ENCODE measurements at regions not wholly inside any gene's neighbourhood (a gene's known extent, or its start where the extent isn't known, plus 50 kb on each side); places are given as distances from the start of the nearest gene placed in this dataset.

GRCh38 chr4:89379511-89380044, 72.0 kb upstream of the GPRIN3 start:
- Mint-ChIP-seq H3K9me3 (peaks cover 0 to 27% (median 7%) of the 10 kb centered on the region in 11 donors), H3K4me1 (peaks cover 0 to 3% (median 0%) of the 10 kb centered on the region in 7 donors), H3K27me3 (no peaks in the 10 kb centered on the region), H3K27ac (no peak overlapping the region), H3K4me3 (no peak overlapping the region), H3K36me3 (peaks cover 0 to 6% (median 4%) of the 10 kb centered on the region in 5 donors)
- H3K27ac ChIP-seq (ENCODE audit: low read depth, low read length): no peak overlapping the region
- no peak overlapping the region for H3K4me3 ChIP-seq (ENCODE audit: low read length)
- no peaks in the 10 kb centered on the region for H3K4me1 ChIP-seq (ENCODE audit: control insufficient read depth in 2 of 2, insufficient read depth in 2 of 2, low read length in 2 of 2)
- H3K9me3 ChIP-seq (ENCODE audit: control insufficient read depth in 2 of 3, low read length in 3 of 3): peaks cover 0 to 4% (median 0%) of the 10 kb centered on the region in 3 experiments
- intact Hi-C loops (cut with micrococcal nuclease): no loop called here
- DNase-seq: no peak
- H3K27me3 ChIP-seq (ENCODE audit: control insufficient read depth in 2 of 2, insufficient read depth in 2 of 2, low read length in 2 of 2): no peaks in the 10 kb centered on the region
- ChIA-PET CTCF (interaction anchor here (0.8 kb wide), 1 partner anchor 17 kb away, joined by 3 read pairs; no protein-coding TSS in a partner anchor), POLR2A (interaction anchor here (0.9 kb wide), 1 partner anchor 127 kb away, joined by 3 read pairs; no protein-coding TSS in a partner anchor)
- no peak for ATAC-seq
- no peaks in the 10 kb centered on the region for H3K36me3 ChIP-seq (ENCODE audit: control insufficient read depth in 2 of 3, insufficient read depth in 3 of 3, low read length in 3 of 3)

DNA sequence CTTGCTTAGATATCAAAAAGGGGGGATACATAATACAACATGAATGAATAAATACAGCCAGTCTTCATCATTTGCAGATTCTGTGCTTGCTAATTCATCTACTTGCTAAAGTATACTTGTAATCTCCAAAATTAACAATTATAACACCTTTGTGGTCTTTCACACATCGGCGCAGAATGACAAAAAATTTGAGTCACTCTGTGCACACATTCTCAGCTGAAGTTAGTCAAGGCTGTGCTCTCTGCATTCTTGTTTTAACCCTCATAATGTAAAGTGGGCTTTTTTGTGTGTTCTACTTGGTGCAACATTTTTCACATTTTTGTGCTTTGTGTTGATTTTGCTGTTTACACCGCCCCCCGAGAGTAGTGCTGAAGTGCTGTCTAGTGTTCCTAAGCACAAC, 65.8 kb upstream of the GPRIN3 start:
- Mint-ChIP-seq H3K27ac (no peak overlapping the region), H3K9me3 (peaks cover 0 to 8% (median 2%) of the 10 kb centered on the region in 11 donors), H3K27me3 (peaks cover 0 to 4% (median 0%) of the 10 kb centered on the region in 5 donors), H3K36me3 (peaks cover 0 to 1% (median 0%) of the 10 kb centered on the region in 5 donors), H3K4me3 (no peak overlapping the region), H3K4me1 (peaks cover 0 to 6% (median 0%) of the 10 kb centered on the region in 7 donors)
- Histone ChIP-seq H3K4me3 (ENCODE audit: low read length) (no peak overlapping the region), H3K27me3 (ENCODE audit: control insufficient read depth in 2 of 2, insufficient read depth in 2 of 2, low read length in 2 of 2) (no peaks in the 10 kb centered on the region), H3K9me3 (ENCODE audit: control insufficient read depth in 2 of 3, low read length in 3 of 3) (no peaks in the 10 kb centered on the region), H3K36me3 (ENCODE audit: control insufficient read depth in 2 of 3, insufficient read depth in 3 of 3, low read length in 3 of 3) (no peaks in the 10 kb centered on the region), H3K4me1 (ENCODE audit: control insufficient read depth in 2 of 2, insufficient read depth in 2 of 2, low read length in 2 of 2) (peaks cover 0 to 5% of the 10 kb centered on the region in 2 donors), H3K27ac (ENCODE audit: low read depth, low read length) (no peak overlapping the region)
- DNase-seq (no peak), ATAC-seq (no peak)
- ChIA-PET CTCF (no interaction called here), POLR2A (no interaction called here)
- intact Hi-C loops (cut with micrococcal nuclease): no loop called here

GRCh38 chr4:89371614-89372013, 64.0 kb upstream of the GPRIN3 start:
- no peak for ATAC-seq
- DNase-seq: no peak
- no peaks in the 10 kb centered on the region for H3K9me3 ChIP-seq (ENCODE audit: control insufficient read depth in 2 of 3, low read length in 3 of 3)
- Mint-ChIP-seq H3K4me3 (no peak overlapping the region), H3K9me3 (peaks cover 0 to 5% (median 0%) of the 10 kb centered on the region in 11 donors), H3K4me1 (peaks cover 6 to 14% (median 8%) of the 10 kb centered on the region in 7 donors), H3K36me3 (peaks cover 0 to 5% (median 0%) of the 10 kb centered on the region in 5 donors), H3K27ac (no peak overlapping the region), H3K27me3 (peaks cover 0 to 4% (median 0%) of the 10 kb centered on the region in 5 donors)
- no peaks in the 10 kb centered on the region for H3K36me3 ChIP-seq (ENCODE audit: control insufficient read depth in 2 of 3, insufficient read depth in 3 of 3, low read length in 3 of 3)
- ChIA-PET CTCF (no interaction called here), POLR2A (no interaction called here)
- intact Hi-C loops (cut with micrococcal nuclease): no loop called here
- no peak overlapping the region for H3K27ac ChIP-seq (ENCODE audit: low read depth, low read length)
- H3K4me3 ChIP-seq (ENCODE audit: low read length): no peak overlapping the region
- no peaks in the 10 kb centered on the region for H3K27me3 ChIP-seq (ENCODE audit: control insufficient read depth in 2 of 2, insufficient read depth in 2 of 2, low read length in 2 of 2)
- H3K4me1 ChIP-seq (ENCODE audit: control insufficient read depth in 2 of 2, insufficient read depth in 2 of 2, low read length in 2 of 2): peaks cover 0 to 5% of the 10 kb centered on the region in 2 donors

DNA sequence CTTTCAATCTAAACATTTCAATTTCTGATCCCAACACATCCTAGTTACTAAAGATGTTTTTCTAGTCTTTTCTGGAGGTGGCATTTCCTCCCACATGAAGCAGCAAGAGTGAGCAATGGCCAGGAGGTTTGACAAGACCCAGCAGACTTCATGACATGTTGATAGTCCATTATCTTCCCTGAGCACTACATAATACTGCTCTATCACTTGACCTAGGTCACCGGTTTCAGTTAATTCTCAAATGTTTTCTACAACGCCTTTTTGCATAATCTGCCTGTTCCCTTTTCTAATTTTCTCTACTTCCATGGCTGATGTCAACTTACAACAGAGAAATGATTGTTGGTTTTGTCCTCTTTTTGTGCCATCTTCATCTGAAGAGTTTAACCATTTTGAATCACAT, 62.0 kb upstream of the GPRIN3 start:
- Mint-ChIP-seq H3K4me1 (peaks cover 7 to 12% (median 9%) of the 10 kb centered on the region in 7 donors), H3K9me3 (peaks cover 0 to 13% (median 3%) of the 10 kb centered on the region in 11 donors), H3K27me3 (peaks cover 0 to 4% (median 0%) of the 10 kb centered on the region in 5 donors), H3K36me3 (peaks cover 0 to 10% (median 0%) of the 10 kb centered on the region in 5 donors), H3K4me3 (no peak overlapping the region), H3K27ac (no peak overlapping the region)
- CTCF ChIA-PET: no interaction called here
- no peak overlapping the region for H3K4me3 ChIP-seq (ENCODE audit: low read length)
- ATAC-seq (no peak), DNase-seq (no peak)
- peaks cover 0 to 5% of the 10 kb centered on the region in 2 donors for H3K4me1 ChIP-seq (ENCODE audit: control insufficient read depth in 2 of 2, insufficient read depth in 2 of 2, low read length in 2 of 2)
- no peaks in the 10 kb centered on the region for H3K36me3 ChIP-seq (ENCODE audit: control insufficient read depth in 2 of 3, insufficient read depth in 3 of 3, low read length in 3 of 3)
- intact Hi-C loops (cut with micrococcal nuclease): no loop called here
- H3K27ac ChIP-seq (ENCODE audit: low read depth, low read length): no peak overlapping the region
- H3K9me3 ChIP-seq (ENCODE audit: control insufficient read depth in 2 of 3, low read length in 3 of 3): no peaks in the 10 kb centered on the region
- POLR2A ChIA-PET: no interaction called here
- no peaks in the 10 kb centered on the region for H3K27me3 ChIP-seq (ENCODE audit: control insufficient read depth in 2 of 2, insufficient read depth in 2 of 2, low read length in 2 of 2)

- H3K36me3 Mint-ChIP-seq: peaks cover 0 to 14% (median 0%) of the 10 kb centered on the region in 5 donors
- ATAC-seq (no peak), DNase-seq (no peak)
- Histone ChIP-seq H3K4me1 (ENCODE audit: control insufficient read depth in 2 of 2, insufficient read depth in 2 of 2, low read length in 2 of 2) (peaks cover 0 to 5% of the 10 kb centered on the region in 2 donors), H3K36me3 (ENCODE audit: control insufficient read depth in 2 of 3, insufficient read depth in 3 of 3, low read length in 3 of 3) (no peaks in the 10 kb centered on the region), H3K9me3 (ENCODE audit: control insufficient read depth in 2 of 3, low read length in 3 of 3) (no peaks in the 10 kb centered on the region), H3K4me3 (ENCODE audit: low read length) (no peak overlapping the region), H3K27ac (ENCODE audit: low read depth, low read length) (no peak overlapping the region), H3K27me3 (ENCODE audit: control insufficient read depth in 2 of 2, insufficient read depth in 2 of 2, low read length in 2 of 2) (no peaks in the 10 kb centered on the region)
- H3K27me3 Mint-ChIP-seq: peaks cover 0 to 4% (median 0%) of the 10 kb centered on the region in 5 donors
- peaks cover 7 to 12% (median 9%) of the 10 kb centered on the region in 7 donors for H3K4me1 Mint-ChIP-seq
- intact Hi-C loops (cut with micrococcal nuclease): no loop called here
- no peak overlapping the region for H3K4me3 Mint-ChIP-seq
- H3K9me3 Mint-ChIP-seq: peaks cover 0 to 15% (median 3%) of the 10 kb centered on the region in 11 donors
- H3K27ac Mint-ChIP-seq: no peak overlapping the region
- ChIA-PET CTCF (interaction anchor here (0.9 kb wide), 1 partner anchor 228 kb away, joined by 3 read pairs; no protein-coding TSS in a partner anchor), POLR2A (no interaction called here)
These were observed 61.3 kb upstream of the GPRIN3 start for GRCh38 chr4:89368861-89369260.

DNA sequence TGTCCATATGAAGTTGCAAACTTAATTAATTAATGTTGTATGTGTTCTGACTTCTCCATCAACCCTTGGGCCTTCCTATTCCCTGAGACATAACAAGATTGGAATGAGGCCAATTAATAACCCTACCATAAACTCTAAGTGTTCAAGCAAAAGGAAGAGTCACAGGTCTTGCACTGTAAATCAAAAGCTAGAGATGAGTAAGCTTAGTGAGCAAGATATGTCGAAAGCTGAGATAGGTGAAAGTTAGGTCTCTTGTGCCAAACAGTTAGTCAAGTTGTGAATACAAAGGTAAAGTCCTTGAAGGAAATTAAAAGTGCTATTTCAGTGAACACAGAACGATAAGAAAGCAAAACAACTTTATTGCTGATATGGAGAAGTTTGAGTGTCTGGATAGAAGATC, 58.2 kb upstream of the GPRIN3 start:
- no peaks in the 10 kb centered on the region for H3K27me3 ChIP-seq (ENCODE audit: control insufficient read depth in 2 of 2, insufficient read depth in 2 of 2, low read length in 2 of 2)
- no peaks in the 10 kb centered on the region for H3K9me3 ChIP-seq (ENCODE audit: control insufficient read depth in 2 of 3, low read length in 3 of 3)
- no peak overlapping the region for H3K4me3 ChIP-seq (ENCODE audit: low read length)
- Mint-ChIP-seq H3K9me3 (peaks cover 0 to 15% (median 3%) of the 10 kb centered on the region in 11 donors), H3K4me3 (no peak overlapping the region), H3K27me3 (peaks cover 0 to 4% (median 0%) of the 10 kb centered on the region in 5 donors), H3K27ac (no peak overlapping the region), H3K4me1 (peaks cover 7 to 12% (median 11%) of the 10 kb centered on the region in 7 donors), H3K36me3 (peaks cover 0 to 15% (median 0%) of the 10 kb centered on the region in 5 donors)
- no peaks in the 10 kb centered on the region for H3K4me1 ChIP-seq (ENCODE audit: control insufficient read depth in 2 of 2, insufficient read depth in 2 of 2, low read length in 2 of 2)
- H3K36me3 ChIP-seq (ENCODE audit: control insufficient read depth in 2 of 3, insufficient read depth in 3 of 3, low read length in 3 of 3): no peaks in the 10 kb centered on the region
- intact Hi-C loops (cut with micrococcal nuclease): no loop called here
- ChIA-PET POLR2A (no interaction called here), CTCF (no interaction called here)
- no peak for ATAC-seq
- no peak for DNase-seq
- H3K27ac ChIP-seq (ENCODE audit: low read depth, low read length): no peak overlapping the region

- ChIA-PET POLR2A (no interaction called here), CTCF (no interaction called here)
- no peak overlapping the region for H3K27ac ChIP-seq (ENCODE audit: low read depth, low read length)
- Mint-ChIP-seq H3K4me3 (no peak overlapping the region), H3K27ac (no peak overlapping the region), H3K36me3 (peaks cover 0 to 15% (median 0%) of the 10 kb centered on the region in 5 donors), H3K4me1 (peaks cover 7 to 12% (median 11%) of the 10 kb centered on the region in 7 donors), H3K9me3 (peaks cover 0 to 15% (median 3%) of the 10 kb centered on the region in 11 donors), H3K27me3 (peaks cover 0 to 5% (median 0%) of the 10 kb centered on the region in 5 donors)
- intact Hi-C loops (cut with micrococcal nuclease): no loop called here
- no peaks in the 10 kb centered on the region for H3K27me3 ChIP-seq (ENCODE audit: control insufficient read depth in 2 of 2, insufficient read depth in 2 of 2, low read length in 2 of 2)
- DNase-seq: no peak
- ATAC-seq: no peak
- H3K9me3 ChIP-seq (ENCODE audit: control insufficient read depth in 2 of 3, low read length in 3 of 3): no peaks in the 10 kb centered on the region
- H3K36me3 ChIP-seq (ENCODE audit: control insufficient read depth in 2 of 3, insufficient read depth in 3 of 3, low read length in 3 of 3): no peaks in the 10 kb centered on the region
- H3K4me3 ChIP-seq (ENCODE audit: low read length): no peak overlapping the region
- H3K4me1 ChIP-seq (ENCODE audit: control insufficient read depth in 2 of 2, insufficient read depth in 2 of 2, low read length in 2 of 2): no peaks in the 10 kb centered on the region
These were observed 57.8 kb upstream of the GPRIN3 start for GRCh38 chr4:89365375-89365774.
